T-helper 1 cell (primary cell): ENCODE measurements at regions not wholly inside any gene's neighbourhood (a gene's known extent, or its start where the extent isn't known, plus 50 kb on each side); places are given as distances from the start of the nearest gene placed in this dataset.

Source experiments
- DNase-seq, 5 donors: peaks; one replicate each; pipeline ENCODE4 v3.0.0-alpha.2; 2012 to 2020

GRCh38 chr2:65831509-65831908, 399.1 kb upstream of the SPRED2 start:
- DNase-seq: no peak

GRCh38 chr2:65826567-65826966, 394.2 kb upstream of the SPRED2 start:
- no peak for DNase-seq

- DNase-seq: no peak
Measured at GRCh38 chr2:65823511-65823910, 391.1 kb upstream of the SPRED2 start.

GRCh38 chr2:65820454-65820853, 388.1 kb upstream of the SPRED2 start:
- no peak for DNase-seq

- no peak for DNase-seq
Measured at GRCh38 chr2:65819963-65820362, 387.6 kb upstream of the SPRED2 start.

GRCh38 chr2:65818873-65819451, 386.6 kb upstream of the SPRED2 start:
- no peak for DNase-seq

GRCh38 chr2:65813631-65814173, 381.3 kb upstream of the SPRED2 start:
- DNase-seq: no peak

- no peak for DNase-seq
Measured at GRCh38 chr2:65812887-65813286, 380.5 kb upstream of the SPRED2 start.

- no peak for DNase-seq
Measured at GRCh38 chr2:65807942-65808341, 375.5 kb upstream of the SPRED2 start.

GRCh38 chr2:65804777-65805176, 372.4 kb upstream of the SPRED2 start:
- no peak for DNase-seq

- DNase-seq: no peak
Measured at GRCh38 chr2:65802298-65802942, 370.0 kb upstream of the SPRED2 start.

- no peak for DNase-seq
Measured at GRCh38 chr2:65800998-65801397, 368.6 kb upstream of the SPRED2 start.

GRCh38 chr2:65799141-65799854, 366.9 kb upstream of the SPRED2 start:
- DNase-seq: no peak

- DNase-seq: no peak
Measured at GRCh38 chr2:65798641-65799040, 366.2 kb upstream of the SPRED2 start.

GRCh38 chr2:65794994-65795393, 362.6 kb upstream of the SPRED2 start:
- no peak for DNase-seq

GRCh38 chr2:65791404-65791975, 359.1 kb upstream of the SPRED2 start:
- DNase-seq: no peak

- DNase-seq: no peak
Measured at GRCh38 chr2:65790676-65790935, 358.2 kb upstream of the SPRED2 start.

- DNase-seq: no peak
Measured at GRCh38 chr2:65789923-65790675, 357.7 kb upstream of the SPRED2 start.

- DNase-seq: no peak
Measured at GRCh38 chr2:65788556-65788955, 356.2 kb upstream of the SPRED2 start.

GRCh38 chr2:65786765-65787164, 354.4 kb upstream of the SPRED2 start:
- no peak for DNase-seq

GRCh38 chr2:65786007-65786717, 353.8 kb upstream of the SPRED2 start:
- DNase-seq: no peak

GRCh38 chr2:65782996-65783650, 350.7 kb upstream of the SPRED2 start:
- no peak for DNase-seq
